Fibroblast of the aortic adventitia (primary cell): ENCODE measurements at regions not wholly inside any gene's neighbourhood (a gene's known extent, or its start where the extent isn't known, plus 50 kb on each side); places are given as distances from the start of the nearest gene placed in this dataset.
A peak's percentile ranks its signal among the peaks of the same experiment; 100 is the strongest.

ENCODE experiments used
- DNase-seq: peaks from one replicate; pipeline ENCODE4 v3.0.0-alpha.2; 2010; ENCODE audit warnings: low read depth
- H3K4me3 ChIP-seq: 2 replicates; pipeline ENCODE4 v1.5.1; 2011; ENCODE audit warnings: low read depth, mild to moderate bottlenecking, control low read depth, low read length, moderate library complexity
- TF ChIP-seq, protein P1 (sequence below): IDR thresholded peaks from 2 replicates; pipeline ENCODE4 v1.5.1; 2011; ENCODE audit warnings: mild to moderate bottlenecking, low read length, control low read depth, inconsistent platforms; ENCODE audit not compliant: insufficient read depth

DNA sequence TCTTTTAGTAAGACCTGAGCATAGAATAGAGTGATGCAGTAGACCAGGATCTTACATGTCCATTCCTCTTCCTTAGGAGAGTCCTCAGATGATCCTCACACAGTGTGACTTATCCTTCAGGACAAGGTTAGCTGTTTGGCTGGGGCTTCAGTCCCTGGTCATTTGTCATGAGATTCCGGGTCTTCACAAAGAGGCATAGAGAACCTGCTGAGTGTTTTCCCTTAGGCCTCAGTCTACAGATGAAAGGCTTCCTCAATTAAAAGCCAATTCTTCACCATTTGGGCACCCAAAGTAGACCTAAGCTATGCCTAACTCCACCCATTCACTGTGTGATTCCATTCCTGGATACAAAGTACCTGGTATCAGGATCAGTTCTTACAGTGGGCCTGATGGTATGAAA, 329.8 kb upstream of the RUNX1 start:
- TF ChIP-seq, protein P1, sequence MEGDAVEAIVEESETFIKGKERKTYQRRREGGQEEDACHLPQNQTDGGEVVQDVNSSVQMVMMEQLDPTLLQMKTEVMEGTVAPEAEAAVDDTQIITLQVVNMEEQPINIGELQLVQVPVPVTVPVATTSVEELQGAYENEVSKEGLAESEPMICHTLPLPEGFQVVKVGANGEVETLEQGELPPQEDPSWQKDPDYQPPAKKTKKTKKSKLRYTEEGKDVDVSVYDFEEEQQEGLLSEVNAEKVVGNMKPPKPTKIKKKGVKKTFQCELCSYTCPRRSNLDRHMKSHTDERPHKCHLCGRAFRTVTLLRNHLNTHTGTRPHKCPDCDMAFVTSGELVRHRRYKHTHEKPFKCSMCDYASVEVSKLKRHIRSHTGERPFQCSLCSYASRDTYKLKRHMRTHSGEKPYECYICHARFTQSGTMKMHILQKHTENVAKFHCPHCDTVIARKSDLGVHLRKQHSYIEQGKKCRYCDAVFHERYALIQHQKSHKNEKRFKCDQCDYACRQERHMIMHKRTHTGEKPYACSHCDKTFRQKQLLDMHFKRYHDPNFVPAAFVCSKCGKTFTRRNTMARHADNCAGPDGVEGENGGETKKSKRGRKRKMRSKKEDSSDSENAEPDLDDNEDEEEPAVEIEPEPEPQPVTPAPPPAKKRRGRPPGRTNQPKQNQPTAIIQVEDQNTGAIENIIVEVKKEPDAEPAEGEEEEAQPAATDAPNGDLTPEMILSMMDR = no peak
- no peak overlapping the region for H3K4me3 ChIP-seq
- DNase-seq = no peak

DNA sequence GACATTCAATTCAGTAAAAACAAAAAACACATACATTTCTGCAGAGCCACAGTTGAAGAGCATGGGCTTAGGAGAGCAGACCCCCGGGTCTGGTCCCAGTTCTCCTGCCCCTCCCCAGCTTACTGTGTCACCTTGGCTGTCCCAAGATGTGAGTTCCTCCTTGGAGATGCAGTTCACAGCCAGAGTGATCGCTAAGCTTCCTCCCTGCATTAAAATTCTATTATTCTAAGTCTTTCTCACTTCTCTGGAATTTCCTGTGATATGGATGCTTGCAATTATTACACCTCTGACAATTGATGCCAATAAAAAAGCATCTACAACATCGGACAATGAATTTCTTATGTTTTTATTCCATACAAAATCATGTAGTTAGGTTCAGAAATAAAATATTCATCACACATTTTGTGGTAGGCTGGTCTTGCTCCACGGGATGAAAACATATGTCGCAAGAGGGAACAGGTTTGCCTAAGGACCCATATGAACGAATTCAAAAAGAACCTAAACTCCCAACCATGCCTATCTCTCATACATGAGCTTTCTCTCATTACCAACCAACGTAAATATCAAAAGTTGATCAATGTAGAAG, 328.5 kb upstream of the RUNX1 start:
- TF ChIP-seq, protein P1 = no peak
- H3K4me3 ChIP-seq = no peak overlapping the region
- DNase-seq = peak; percentile 39

DNA sequence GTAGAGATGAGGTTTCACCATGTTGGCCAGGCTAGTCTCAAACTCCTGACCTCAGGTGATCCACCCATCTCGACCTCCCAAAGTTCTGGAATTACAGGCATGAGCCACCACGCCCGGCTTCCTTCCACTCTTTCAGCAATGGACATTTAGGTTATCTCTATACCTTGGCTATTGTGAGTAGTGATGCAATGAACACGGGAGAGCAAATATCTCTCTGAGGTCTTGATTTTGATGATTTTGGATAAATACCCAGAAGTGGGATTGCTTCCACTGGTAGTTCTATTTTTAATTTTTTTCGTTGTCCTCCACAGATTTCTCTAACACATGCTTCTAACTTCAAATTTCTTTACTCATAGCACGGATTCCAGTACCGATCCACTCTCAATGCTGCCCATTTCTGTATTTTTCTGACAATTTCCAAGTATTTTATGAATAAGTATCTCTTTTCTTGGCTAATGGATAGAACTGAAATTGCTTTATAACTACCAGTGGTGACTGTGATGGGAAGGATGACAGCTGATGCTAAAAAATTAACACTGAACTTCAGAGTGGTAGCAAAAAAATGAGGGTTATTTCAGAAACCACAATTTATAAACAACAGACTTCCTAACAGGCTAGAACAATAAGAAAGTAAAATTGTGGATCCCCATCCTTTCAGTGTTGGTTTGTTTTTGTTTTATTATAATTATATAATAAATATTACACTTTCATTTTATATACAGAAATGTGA, 327.5 kb upstream of the RUNX1 start:
- no peak overlapping the region for H3K4me3 ChIP-seq
- TF ChIP-seq, protein P1 = no peak
- peak; percentile 64 for DNase-seq

DNA sequence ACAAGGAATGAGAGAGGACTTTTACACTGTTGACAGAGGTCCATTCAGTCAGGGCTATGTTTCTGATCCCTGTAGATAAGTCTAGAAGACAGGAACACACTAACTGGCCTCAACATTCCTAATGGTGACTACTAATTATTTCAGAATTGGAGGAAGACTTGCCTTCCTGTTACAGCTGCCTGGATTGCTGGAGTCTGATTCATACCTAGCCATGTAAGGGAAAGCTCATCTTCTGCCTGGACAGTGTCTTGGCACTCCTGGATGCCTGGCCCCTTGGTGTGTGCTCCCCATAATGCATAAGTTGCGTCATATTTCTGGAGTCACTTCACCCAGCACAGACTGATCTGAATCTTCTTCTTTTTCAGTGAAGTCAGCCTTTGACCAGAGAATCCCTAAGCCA, 326.0 kb upstream of the RUNX1 start:
- TF ChIP-seq, protein P1 = no peak
- H3K4me3 ChIP-seq = no peak overlapping the region
- DNase-seq = peak; percentile 76

DNA sequence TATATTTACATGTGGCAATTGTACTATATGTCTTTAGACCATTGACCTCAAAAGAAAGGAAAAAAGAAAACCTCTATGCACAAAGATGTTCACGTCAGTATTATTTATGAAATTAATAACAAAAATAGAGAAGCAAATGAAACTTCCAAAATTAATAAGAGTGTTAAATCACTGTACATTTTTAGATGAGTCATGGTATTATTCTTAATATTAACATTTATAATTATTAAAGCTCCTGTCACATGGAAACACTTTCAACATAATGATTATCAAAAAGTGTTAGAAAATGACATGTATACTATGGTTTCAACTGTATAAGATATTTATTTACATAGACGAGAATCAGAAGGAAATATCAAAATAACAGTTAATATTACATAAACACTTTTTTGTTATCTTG, 324.9 kb upstream of the RUNX1 start:
- H3K4me3 ChIP-seq = no peak overlapping the region
- TF ChIP-seq, protein P1 = no peak
- no peak for DNase-seq

DNA sequence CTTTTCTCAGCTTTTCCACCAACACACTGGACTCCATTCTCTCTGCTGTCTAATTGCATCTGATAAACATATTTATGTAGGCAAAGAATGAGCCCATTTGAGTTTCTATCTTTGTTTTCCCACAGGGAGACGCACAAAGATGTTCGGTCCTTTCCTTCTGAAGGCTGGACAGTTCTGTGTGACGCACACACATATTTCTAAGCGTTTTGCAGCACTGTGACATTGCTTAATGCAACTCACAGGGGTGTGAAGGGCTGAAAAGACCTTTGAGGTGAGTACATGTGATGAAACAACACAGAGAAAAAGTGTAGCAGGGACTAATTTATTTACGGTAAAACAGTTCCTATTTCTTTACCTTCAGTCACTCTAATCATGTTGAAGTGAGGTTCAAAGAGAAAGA, 323.1 kb upstream of the RUNX1 start:
- no peak for DNase-seq
- TF ChIP-seq, protein P1 = no peak
- no peak overlapping the region for H3K4me3 ChIP-seq
